Left renal pelvis (tissue), 4 donors: ENCODE measurements at regions not wholly inside any gene's neighbourhood (a gene's known extent, or its start where the extent isn't known, plus 50 kb on each side); places are given as distances from the start of the nearest gene placed in this dataset.
"Not testable (repeated sequence)": the region's sequence is repeated elsewhere in the genome, so short reads cannot be mapped to it uniquely, and the experiment has no call there.

Experiments used
- DNase-seq, 4 donors: peaks; one replicate each; pipeline ENCODE4 v3.0.0-alpha.2; 2013; ENCODE audit warnings: low read depth in 4 of 4, low spot score in 3 of 4

GRCh38 chr9:88831713-88832407 is 159.4 kb upstream of the S1PR3 start:
- DNase-seq = no peak

- DNase-seq = no peak
These were observed 157.3 kb upstream of the S1PR3 start for GRCh38 chr9:88833946-88834345.

- DNase-seq = no peak
These were observed 156.2 kb upstream of the S1PR3 start for GRCh38 chr9:88835038-88835466.

- DNase-seq = no peak
These were observed 155.5 kb upstream of the S1PR3 start for GRCh38 chr9:88835772-88836171.

- DNase-seq = no peak
These were observed 153.5 kb upstream of the S1PR3 start for GRCh38 chr9:88837731-88838130.

GRCh38 chr9:88849878-88850277 is 141.4 kb upstream of the S1PR3 start:
- not testable (repeated sequence) for DNase-seq

- DNase-seq = no peak
These were observed 138.5 kb upstream of the S1PR3 start for GRCh38 chr9:88852794-88853193.

GRCh38 chr9:88870627-88871026 is 120.6 kb upstream of the S1PR3 start:
- DNase-seq = no peak

GRCh38 chr9:88871669-88872068 is 119.6 kb upstream of the S1PR3 start:
- no peak for DNase-seq

GRCh38 chr9:88872192-88872946 is 118.9 kb upstream of the S1PR3 start:
- DNase-seq = no peak

- no peak for DNase-seq
These were observed 117.6 kb upstream of the S1PR3 start for GRCh38 chr9:88873635-88874034.

- DNase-seq = no peak
These were observed 116.9 kb upstream of the S1PR3 start for GRCh38 chr9:88874391-88874790.

GRCh38 chr9:88875400-88876120 is 115.7 kb upstream of the S1PR3 start:
- DNase-seq = no peak

- DNase-seq = no peak
These were observed 111.1 kb upstream of the S1PR3 start for GRCh38 chr9:88880199-88880598.

GRCh38 chr9:88884291-88884690 is 107.0 kb upstream of the S1PR3 start:
- DNase-seq = not testable (repeated sequence)

GRCh38 chr9:88886762-88887161 is 104.5 kb upstream of the S1PR3 start:
- DNase-seq = not testable (repeated sequence)

- DNase-seq = no peak
These were observed 101.9 kb upstream of the S1PR3 start for GRCh38 chr9:88889386-88889785.

GRCh38 chr9:88890546-88890945 is 100.7 kb upstream of the S1PR3 start:
- DNase-seq = no peak

GRCh38 chr9:88891040-88891439 is 100.2 kb upstream of the S1PR3 start:
- DNase-seq = no peak

- DNase-seq = no peak
These were observed 98.5 kb upstream of the S1PR3 start for GRCh38 chr9:88892724-88893123.

GRCh38 chr9:88897081-88897480 is 94.2 kb upstream of the S1PR3 start:
- no peak for DNase-seq
